ENCODE measurements at regions not wholly inside any gene's neighbourhood (a gene's known extent, or its start where the extent isn't known, plus 50 kb on each side); places are given as distances from the start of the nearest gene placed in this dataset.

DNA sequence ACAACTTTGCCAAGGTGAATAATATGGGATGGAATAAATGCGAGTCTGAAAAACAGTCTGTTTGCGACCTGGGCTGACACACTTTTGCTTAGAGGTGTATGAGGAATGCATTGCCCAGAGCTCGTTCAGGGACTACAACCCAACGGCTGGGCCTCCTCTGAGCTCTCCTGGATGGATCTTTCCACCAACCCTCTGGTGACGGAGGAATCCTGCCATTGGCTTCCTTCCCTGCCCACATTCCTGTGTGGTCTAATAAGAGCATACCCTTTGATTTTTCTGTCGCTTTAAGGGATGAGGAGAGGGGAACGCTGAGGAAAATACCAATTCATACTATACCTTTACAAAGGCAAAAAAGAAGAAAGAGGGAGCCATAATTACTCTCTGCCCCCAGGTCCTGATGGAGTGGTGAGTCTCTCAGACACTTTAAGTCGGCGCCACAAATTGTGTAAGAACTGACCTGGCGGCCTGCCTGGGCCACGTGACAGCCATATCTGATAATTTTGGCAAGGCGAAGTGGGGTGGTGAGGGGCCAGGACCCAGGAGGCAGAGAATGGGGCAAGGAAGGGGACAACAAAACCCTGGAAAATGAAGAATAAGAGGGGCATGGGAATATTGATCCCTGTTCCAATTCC is 265.2 kb upstream of the MSX2 start (continued):
- TF ChIP-seq E2F6 (IDR thresholded peaks at IDR 0.05) (no peak), BACH1 (IDR thresholded peaks at IDR 0.05; ENCODE audit: low read length) (no peak)
